ENCODE measurements at regions not wholly inside any gene's neighbourhood (a gene's known extent, or its start where the extent isn't known, plus 50 kb on each side); places are given as distances from the start of the nearest gene placed in this dataset.

- ATAC-seq (replicated peaks in 1 of 4) (no peak), DNase-seq (no peak)
- Histone ChIP-seq H3K9me3 (no peaks in the 10 kb centered on the region), H3K36me3 (ENCODE audit: control insufficient read depth in 2 of 2, extremely low read depth in 1 of 2, insufficient read depth in 1 of 2, low read length in 1 of 2) (no peaks in the 10 kb centered on the region), H3K4me1 (ENCODE audit: control insufficient read depth in 1 of 2, extremely low read depth in 1 of 2, insufficient read depth in 2 of 2, low read length in 2 of 2) (no peaks in the 10 kb centered on the region), H3K4me3 (ENCODE audit: control insufficient read depth in 1 of 2, extremely low read depth in 1 of 2, low read length in 1 of 2) (no peak overlapping the region), H3K27me3 (replicated peaks in 1 of 2; ENCODE audit: control insufficient read depth in 2 of 2, extremely low read depth in 1 of 2, insufficient read depth in 2 of 2, low read length in 1 of 2) (no peaks in the 10 kb centered on the region), H3K27ac (ENCODE audit: low read length) (no peak overlapping the region)
- H3K27me3 Mint-ChIP-seq = no peaks in the 10 kb centered on the region
- WGBS (ENCODE audit: insufficient coverage) = no CpG with 5 or more reads among the region's 3 CpGs
- no peak overlapping the region for H3K27ac Mint-ChIP-seq
- peaks cover 19 to 33% (median 20%) of the 10 kb centered on the region in 3 donors for H3K9me3 Mint-ChIP-seq
- no peaks in the 10 kb centered on the region for H3K4me1 Mint-ChIP-seq
- H3K36me3 Mint-ChIP-seq = no peaks in the 10 kb centered on the region
- ChIA-PET POLR2A (no interaction called here), CTCF (no interaction called here)
- no peak overlapping the region for H3K4me3 Mint-ChIP-seq
These were observed 56.2 kb downstream of the TAF11L14 start for GRCh38 chr5:17690473-17690872.

GRCh38 chr5:17691762-17692161 lies 57.5 kb downstream of the TAF11L14 start:
- Histone ChIP-seq H3K4me3 (ENCODE audit: control insufficient read depth in 1 of 2, extremely low read depth in 1 of 2, low read length in 1 of 2) (no peak overlapping the region), H3K9me3 (no peaks in the 10 kb centered on the region), H3K27ac (ENCODE audit: low read length) (no peak overlapping the region), H3K4me1 (ENCODE audit: control insufficient read depth in 1 of 2, extremely low read depth in 1 of 2, insufficient read depth in 2 of 2, low read length in 2 of 2) (no peaks in the 10 kb centered on the region), H3K36me3 (ENCODE audit: control insufficient read depth in 2 of 2, extremely low read depth in 1 of 2, insufficient read depth in 1 of 2, low read length in 1 of 2) (no peaks in the 10 kb centered on the region), H3K27me3 (replicated peaks in 1 of 2; ENCODE audit: control insufficient read depth in 2 of 2, extremely low read depth in 1 of 2, insufficient read depth in 2 of 2, low read length in 1 of 2) (no peaks in the 10 kb centered on the region)
- H3K27me3 Mint-ChIP-seq = no peaks in the 10 kb centered on the region
- H3K27ac Mint-ChIP-seq = no peak overlapping the region
- no peak overlapping the region for H3K4me3 Mint-ChIP-seq
- ChIA-PET CTCF (no interaction called here), POLR2A (no interaction called here)
- H3K36me3 Mint-ChIP-seq = no peaks in the 10 kb centered on the region
- WGBS (ENCODE audit: insufficient coverage) = 60% methylated on average over 1 of the region's 1 CpG
- ATAC-seq (replicated peaks in 1 of 4) (no peak), DNase-seq (no peak)
- H3K4me1 Mint-ChIP-seq = no peaks in the 10 kb centered on the region
- H3K9me3 Mint-ChIP-seq = peaks cover 17 to 33% (median 19%) of the 10 kb centered on the region in 3 donors

GRCh38 chr5:17694371-17694770 lies 60.1 kb downstream of the TAF11L14 start:
- H3K9me3 Mint-ChIP-seq = peaks cover 17 to 32% (median 19%) of the 10 kb centered on the region in 3 donors
- no peaks in the 10 kb centered on the region for H3K36me3 Mint-ChIP-seq
- H3K4me3 Mint-ChIP-seq = no peak overlapping the region
- Histone ChIP-seq H3K27me3 (replicated peaks in 1 of 2; ENCODE audit: control insufficient read depth in 2 of 2, extremely low read depth in 1 of 2, insufficient read depth in 2 of 2, low read length in 1 of 2) (no peaks in the 10 kb centered on the region), H3K36me3 (ENCODE audit: control insufficient read depth in 2 of 2, extremely low read depth in 1 of 2, insufficient read depth in 1 of 2, low read length in 1 of 2) (no peaks in the 10 kb centered on the region), H3K4me1 (ENCODE audit: control insufficient read depth in 1 of 2, extremely low read depth in 1 of 2, insufficient read depth in 2 of 2, low read length in 2 of 2) (no peaks in the 10 kb centered on the region), H3K9me3 (no peaks in the 10 kb centered on the region), H3K4me3 (ENCODE audit: control insufficient read depth in 1 of 2, extremely low read depth in 1 of 2, low read length in 1 of 2) (no peak overlapping the region), H3K27ac (ENCODE audit: low read length) (no peak overlapping the region)
- ChIA-PET POLR2A (no interaction called here), CTCF (no interaction called here)
- H3K27me3 Mint-ChIP-seq = no peaks in the 10 kb centered on the region
- no peaks in the 10 kb centered on the region for H3K4me1 Mint-ChIP-seq
- ATAC-seq (replicated peaks in 1 of 4) (no peak), DNase-seq (no peak)
- no peak overlapping the region for H3K27ac Mint-ChIP-seq

- no peaks in the 10 kb centered on the region for H3K4me1 Mint-ChIP-seq
- DNase-seq (no peak), ATAC-seq (replicated peaks in 1 of 4) (no peak)
- Histone ChIP-seq H3K36me3 (ENCODE audit: control insufficient read depth in 2 of 2, extremely low read depth in 1 of 2, insufficient read depth in 1 of 2, low read length in 1 of 2) (no peaks in the 10 kb centered on the region), H3K9me3 (no peaks in the 10 kb centered on the region), H3K27ac (ENCODE audit: low read length) (no peak overlapping the region), H3K27me3 (replicated peaks in 1 of 2; ENCODE audit: control insufficient read depth in 2 of 2, extremely low read depth in 1 of 2, insufficient read depth in 2 of 2, low read length in 1 of 2) (no peaks in the 10 kb centered on the region), H3K4me1 (ENCODE audit: control insufficient read depth in 1 of 2, extremely low read depth in 1 of 2, insufficient read depth in 2 of 2, low read length in 2 of 2) (no peaks in the 10 kb centered on the region), H3K4me3 (ENCODE audit: control insufficient read depth in 1 of 2, extremely low read depth in 1 of 2, low read length in 1 of 2) (no peak overlapping the region)
- peaks cover 18 to 33% (median 19%) of the 10 kb centered on the region in 3 donors for H3K9me3 Mint-ChIP-seq
- no peaks in the 10 kb centered on the region for H3K36me3 Mint-ChIP-seq
- H3K27me3 Mint-ChIP-seq = no peaks in the 10 kb centered on the region
- no peak overlapping the region for H3K4me3 Mint-ChIP-seq
- no CpG with 5 or more reads among the region's 2 CpGs for WGBS (ENCODE audit: insufficient coverage)
- ChIA-PET CTCF (no interaction called here), POLR2A (no interaction called here)
- H3K27ac Mint-ChIP-seq = no peak overlapping the region
These were observed 60.7 kb downstream of the TAF11L14 start for GRCh38 chr5:17694914-17695313.

- CTCF ChIA-PET = no interaction called here
- WGBS (ENCODE audit: insufficient coverage) = no CpG with 5 or more reads among the region's 1 CpG
- DNase-seq (no peak), ATAC-seq (replicated peaks in 1 of 4) (no peak)
- Mint-ChIP-seq H3K4me3 (no peak overlapping the region), H3K27ac (no peak overlapping the region), H3K27me3 (no peaks in the 10 kb centered on the region), H3K36me3 (no peaks in the 10 kb centered on the region), H3K4me1 (no peaks in the 10 kb centered on the region), H3K9me3 (peaks cover 12 to 46% (median 18%) of the 10 kb centered on the region in 3 donors)
- no peaks in the 10 kb centered on the region for H3K36me3 ChIP-seq (ENCODE audit: control insufficient read depth in 2 of 2, extremely low read depth in 1 of 2, insufficient read depth in 1 of 2, low read length in 1 of 2)
- H3K4me3 ChIP-seq (ENCODE audit: control insufficient read depth in 1 of 2, extremely low read depth in 1 of 2, low read length in 1 of 2) = no peak overlapping the region
- no peaks in the 10 kb centered on the region for H3K4me1 ChIP-seq (ENCODE audit: control insufficient read depth in 1 of 2, extremely low read depth in 1 of 2, insufficient read depth in 2 of 2, low read length in 2 of 2)
- H3K27ac ChIP-seq (ENCODE audit: low read length) = no peak overlapping the region
- no peaks in the 10 kb centered on the region for H3K27me3 ChIP-seq (replicated peaks in 1 of 2; ENCODE audit: control insufficient read depth in 2 of 2, extremely low read depth in 1 of 2, insufficient read depth in 2 of 2, low read length in 1 of 2)
- no peaks in the 10 kb centered on the region for H3K9me3 ChIP-seq
- POLR2A ChIA-PET = no interaction called here
These were observed 62.4 kb downstream of the TAF11L14 start for GRCh38 chr5:17696627-17697026.

- DNase-seq = no peak
- Mint-ChIP-seq H3K27ac (no peak overlapping the region), H3K36me3 (no peaks in the 10 kb centered on the region), H3K4me3 (no peak overlapping the region), H3K27me3 (no peaks in the 10 kb centered on the region), H3K9me3 (peaks cover 8 to 42% (median 18%) of the 10 kb centered on the region in 3 donors), H3K4me1 (no peaks in the 10 kb centered on the region)
- ChIA-PET CTCF (interaction anchor here in 1 of 2 donors (0.6 kb wide), 1 partner anchor 306 kb away, joined by 3 read pairs; no protein-coding TSS in a partner anchor), POLR2A (no interaction called here)
- H3K4me1 ChIP-seq (ENCODE audit: control insufficient read depth in 1 of 2, extremely low read depth in 1 of 2, insufficient read depth in 2 of 2, low read length in 2 of 2) = no peaks in the 10 kb centered on the region
- no peaks in the 10 kb centered on the region for H3K27me3 ChIP-seq (replicated peaks in 1 of 2; ENCODE audit: control insufficient read depth in 2 of 2, extremely low read depth in 1 of 2, insufficient read depth in 2 of 2, low read length in 1 of 2)
- 50% methylated on average over 2 of the region's 3 CpGs for WGBS (ENCODE audit: insufficient coverage)
- ATAC-seq (replicated peaks in 1 of 4) = no peak
- no peak overlapping the region for H3K27ac ChIP-seq (ENCODE audit: low read length)
- no peaks in the 10 kb centered on the region for H3K9me3 ChIP-seq
- H3K36me3 ChIP-seq (ENCODE audit: control insufficient read depth in 2 of 2, extremely low read depth in 1 of 2, insufficient read depth in 1 of 2, low read length in 1 of 2) = no peaks in the 10 kb centered on the region
- no peak overlapping the region for H3K4me3 ChIP-seq (ENCODE audit: control insufficient read depth in 1 of 2, extremely low read depth in 1 of 2, low read length in 1 of 2)
These were observed 63.4 kb downstream of the TAF11L14 start for GRCh38 chr5:17697671-17698070.

GRCh38 chr5:17709011-17709710 lies 74.9 kb downstream of the TAF11L14 start:
- Mint-ChIP-seq H3K27ac (no peak overlapping the region), H3K4me1 (no peaks in the 10 kb centered on the region), H3K27me3 (no peaks in the 10 kb centered on the region), H3K4me3 (no peak overlapping the region), H3K9me3 (peaks cover 12 to 19% (median 17%) of the 10 kb centered on the region in 3 donors), H3K36me3 (no peaks in the 10 kb centered on the region)
- Histone ChIP-seq H3K36me3 (ENCODE audit: control insufficient read depth in 2 of 2, extremely low read depth in 1 of 2, insufficient read depth in 1 of 2, low read length in 1 of 2) (no peaks in the 10 kb centered on the region), H3K27ac (ENCODE audit: low read length) (no peak overlapping the region), H3K4me1 (ENCODE audit: control insufficient read depth in 1 of 2, extremely low read depth in 1 of 2, insufficient read depth in 2 of 2, low read length in 2 of 2) (no peaks in the 10 kb centered on the region), H3K27me3 (replicated peaks in 1 of 2; ENCODE audit: control insufficient read depth in 2 of 2, extremely low read depth in 1 of 2, insufficient read depth in 2 of 2, low read length in 1 of 2) (no peaks in the 10 kb centered on the region), H3K4me3 (ENCODE audit: control insufficient read depth in 1 of 2, extremely low read depth in 1 of 2, low read length in 1 of 2) (no peak overlapping the region), H3K9me3 (no peaks in the 10 kb centered on the region)
- CTCF ChIA-PET = no interaction called here
- ATAC-seq (replicated peaks in 1 of 4) = no peak
- POLR2A ChIA-PET = no interaction called here
- no peak for DNase-seq
- WGBS (ENCODE audit: insufficient coverage) = no CpG with 5 or more reads among the region's 2 CpGs

Data from T-cell (primary cell).